ENCODE measurements at regions not wholly inside any gene's neighbourhood (a gene's known extent, or its start where the extent isn't known, plus 50 kb on each side); places are given as distances from the start of the nearest gene placed in this dataset.
"Not testable (repeated sequence)": the region's sequence is repeated elsewhere in the genome, so short reads cannot be mapped to it uniquely, and the experiment has no call there.

DNA sequence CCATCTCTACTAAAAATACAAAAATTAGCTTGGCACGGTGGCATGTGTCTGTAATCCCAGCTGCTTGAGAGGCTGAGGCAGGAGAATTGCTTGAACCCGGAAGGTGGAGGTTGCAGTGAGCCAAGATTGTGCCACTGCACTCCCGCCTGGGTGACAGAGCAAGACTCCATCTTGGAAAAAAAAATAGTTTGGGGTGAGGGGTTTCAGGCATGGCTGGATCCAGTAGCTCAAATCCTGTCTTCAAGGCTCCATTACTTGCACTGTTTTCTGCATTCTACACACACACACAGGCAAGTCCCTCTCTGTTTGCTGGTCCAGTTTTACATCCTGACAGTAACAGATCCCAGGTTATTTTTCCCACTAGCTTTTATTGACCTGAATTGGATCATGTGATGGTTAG, 387.5 kb downstream of the PREX1 start:
- intact Hi-C loops (cut with micrococcal nuclease; ENCODE audit: unreplicated experiment); H3K9ac ChIP-seq (ENCODE audit: insufficient read depth, low read depth, low read length); ATAC-seq; in situ Hi-C loops (cut with HindIII; ENCODE audit: extremely low pct_ligation_motif_present, low pct_unique_long_range_greater_than_20kb); H2AFZ ChIP-seq (ENCODE audit: low read length); H3K27ac ChIP-seq (ENCODE audit: extremely low read length, insufficient read depth, low read length); BruUV-seq (replicated peaks); H4K20me1 ChIP-seq (ENCODE audit: insufficient read depth, low read length); H3K4me3 ChIP-seq (replicated peaks in 1 of 3; ENCODE audit: insufficient read depth in 1 of 3, low read depth in 2 of 3, low read length in 3 of 3); H3K36me3 ChIP-seq (replicated peaks in 1 of 2; ENCODE audit: control insufficient read depth in 1 of 2, insufficient read depth in 2 of 2, low read length in 2 of 2); H3K4me1 ChIP-seq (ENCODE audit: insufficient read depth, low read length); FAIRE-seq; CTCF ChIA-PET (ENCODE audit: low intra/inter-chr PET ratio, low total read pairs); POLR2A ChIA-PET; H3K79me2 ChIP-seq (ENCODE audit: insufficient read depth, low read length); H3K4me2 ChIP-seq (ENCODE audit: low read depth, low read length); DNase-seq (ENCODE audit: low spot score): not testable (repeated sequence)
- H3K27me3 ChIP-seq (ENCODE audit: control insufficient read depth in 1 of 2, insufficient read depth in 2 of 2, low read length in 2 of 2), result peaks cover 0 to 17% of the 10 kb centered on the region in 2 experiments; a peak in 3 of 5 replicates
- H3K9me3 ChIP-seq (ENCODE audit: low read length), result peaks cover 31% of the 10 kb centered on the region
- WGBS (ENCODE audit: low lambda C conversion rate), result 28% methylated on average over 3 of the region's 3 CpGs
- peak; percentile 92 for TF ChIP-seq ZNF329 (CRISPR knock-in tag; IDR thresholded peaks at IDR 0.05; ENCODE audit: low read depth)

DNA sequence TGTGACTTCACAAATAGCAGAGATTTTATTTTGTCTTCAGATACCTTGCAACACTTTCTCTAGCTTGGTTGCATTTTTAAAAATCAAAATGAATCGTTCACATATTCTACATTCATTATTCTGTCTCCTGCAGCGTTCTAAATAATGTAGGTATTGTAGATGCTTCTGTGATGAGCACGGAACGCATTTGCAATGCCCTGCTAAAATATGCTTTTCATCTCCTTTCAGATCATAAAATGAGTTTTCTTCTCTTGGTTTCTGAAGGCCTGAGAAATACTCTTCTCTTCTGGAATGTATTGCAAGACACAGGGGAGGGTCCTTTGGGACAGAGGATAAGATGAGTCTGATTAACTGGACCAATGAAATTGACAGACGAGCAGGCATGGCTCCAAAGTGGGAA, 390.7 kb downstream of the PREX1 start:
- in situ Hi-C loops (cut with HindIII; ENCODE audit: extremely low pct_ligation_motif_present, low pct_unique_long_range_greater_than_20kb), result no loop called here
- intact Hi-C loops (cut with micrococcal nuclease; ENCODE audit: unreplicated experiment), result no loop called here
- FAIRE-seq (no peak), DNase-seq (ENCODE audit: low spot score) (no peak), ATAC-seq (no peak)
- Histone ChIP-seq H3K4me1 (ENCODE audit: insufficient read depth, low read length) (no peaks in the 10 kb centered on the region), H3K79me2 (ENCODE audit: insufficient read depth, low read length) (no peaks in the 10 kb centered on the region), H4K20me1 (ENCODE audit: insufficient read depth, low read length) (no peaks in the 10 kb centered on the region), H2AFZ (ENCODE audit: low read length) (no peak overlapping the region), H3K9ac (ENCODE audit: insufficient read depth, low read depth, low read length) (no peak overlapping the region), H3K36me3 (replicated peaks in 1 of 2; ENCODE audit: control insufficient read depth in 1 of 2, insufficient read depth in 2 of 2, low read length in 2 of 2) (no peaks in the 10 kb centered on the region), H3K27me3 (ENCODE audit: control insufficient read depth in 1 of 2, insufficient read depth in 2 of 2, low read length in 2 of 2) (peaks cover 0 to 19% of the 10 kb centered on the region in 2 experiments; a peak in 2 of 5 replicates), H3K27ac (ENCODE audit: extremely low read length, insufficient read depth, low read length) (no peak overlapping the region), H3K4me2 (ENCODE audit: low read depth, low read length) (no peak overlapping the region), H3K4me3 (replicated peaks in 1 of 3; ENCODE audit: insufficient read depth in 1 of 3, low read depth in 2 of 3, low read length in 3 of 3) (no peak overlapping the region), H3K9me3 (ENCODE audit: low read length) (peaks cover 8% of the 10 kb centered on the region; the same call in 1 of the 2 replicates)
- 29% methylated on average over 5 of the region's 5 CpGs for WGBS (ENCODE audit: low lambda C conversion rate)
- TF ChIP-seq HMGA1 (CRISPR knock-in tag; conservative IDR thresholded peaks at IDR 0.05) (no peak), GPN1 (CRISPR knock-in tag; IDR thresholded peaks at IDR 0.05; ENCODE audit: borderline replicate concordance) (no peak), ZSCAN31 (CRISPR knock-in tag; IDR thresholded peaks at IDR 0.05; ENCODE audit: low read depth) (no peak)
- TF ChIP-seq, protein P1, sequence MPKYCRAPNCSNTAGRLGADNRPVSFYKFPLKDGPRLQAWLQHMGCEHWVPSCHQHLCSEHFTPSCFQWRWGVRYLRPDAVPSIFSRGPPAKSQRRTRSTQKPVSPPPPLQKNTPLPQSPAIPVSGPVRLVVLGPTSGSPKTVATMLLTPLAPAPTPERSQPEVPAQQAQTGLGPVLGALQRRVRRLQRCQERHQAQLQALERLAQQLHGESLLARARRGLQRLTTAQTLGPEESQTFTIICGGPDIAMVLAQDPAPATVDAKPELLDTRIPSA (CRISPR knock-in tag; IDR thresholded peaks at IDR 0.05; ENCODE audit: borderline replicate concordance), result no peak
- ChIA-PET POLR2A (no interaction called here), CTCF (ENCODE audit: low intra/inter-chr PET ratio, low total read pairs) (no interaction called here)
- BruUV-seq (replicated peaks), result no TSS peak

DNA sequence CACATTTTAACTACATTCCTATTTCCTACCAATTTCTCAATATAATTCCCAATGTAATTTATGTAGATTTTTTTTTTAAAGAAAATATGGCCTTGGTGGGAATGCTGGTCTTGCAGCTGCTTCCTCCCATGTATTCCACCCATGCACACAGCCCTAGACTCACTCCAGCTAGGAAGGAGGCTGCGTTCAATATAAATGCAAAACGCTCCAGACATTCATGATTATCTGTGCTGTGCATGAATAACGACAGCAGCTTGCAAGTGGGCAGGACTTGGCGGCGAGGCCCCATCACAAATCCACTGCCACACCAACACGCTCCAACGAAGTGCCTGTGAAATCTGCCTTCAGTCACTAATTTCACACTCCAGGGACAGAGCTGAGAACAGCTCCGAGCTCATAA, 391.2 kb downstream of the PREX1 start:
- H3K4me3 ChIP-seq (replicated peaks in 1 of 3; ENCODE audit: insufficient read depth in 1 of 3, low read depth in 2 of 3, low read length in 3 of 3); DNase-seq (ENCODE audit: low spot score); ATAC-seq; H3K9ac ChIP-seq (ENCODE audit: insufficient read depth, low read depth, low read length); H3K36me3 ChIP-seq (replicated peaks in 1 of 2; ENCODE audit: control insufficient read depth in 1 of 2, insufficient read depth in 2 of 2, low read length in 2 of 2); H3K4me1 ChIP-seq (ENCODE audit: insufficient read depth, low read length); FAIRE-seq; CTCF ChIA-PET (ENCODE audit: low intra/inter-chr PET ratio, low total read pairs); H3K27ac ChIP-seq (ENCODE audit: extremely low read length, insufficient read depth, low read length); BruUV-seq (replicated peaks); H3K9me3 ChIP-seq (ENCODE audit: low read length); H3K4me2 ChIP-seq (ENCODE audit: low read depth, low read length); intact Hi-C loops (cut with micrococcal nuclease; ENCODE audit: unreplicated experiment); H2AFZ ChIP-seq (ENCODE audit: low read length); in situ Hi-C loops (cut with HindIII; ENCODE audit: extremely low pct_ligation_motif_present, low pct_unique_long_range_greater_than_20kb); H3K79me2 ChIP-seq (ENCODE audit: insufficient read depth, low read length); H4K20me1 ChIP-seq (ENCODE audit: insufficient read depth, low read length); POLR2A ChIA-PET: not testable (repeated sequence)
- peaks cover under 1 to 19% of the 10 kb centered on the region in 2 experiments; a peak in 2 of 5 replicates for H3K27me3 ChIP-seq (ENCODE audit: control insufficient read depth in 1 of 2, insufficient read depth in 2 of 2, low read length in 2 of 2)
- 35% methylated on average over 8 of the region's 8 CpGs for WGBS (ENCODE audit: low lambda C conversion rate)
